Body of pancreas (tissue), 4 donors: ENCODE measurements at regions not wholly inside any gene's neighbourhood (a gene's known extent, or its start where the extent isn't known, plus 50 kb on each side); places are given as distances from the start of the nearest gene placed in this dataset.
A peak's percentile ranks its signal among the peaks of the same experiment; 100 is the strongest.

ENCODE experiments used
- ATAC-seq: fragments of 150-250 bp; one replicate; pipeline ENCODE4 v1.9.1; 2016
- DNase-seq, 4 donors: peaks; one replicate each; pipeline ENCODE4 v3.0.0-alpha.2; 2019
- H3K27ac ChIP-seq, 4 donors: fragments of 200-600 bp; sonication (generic); 1 replicate in 3 of 4; 2 replicates in 1 of 4; pipeline versions ENCODE4 v1.5.1 to v1.6.1; 2016 to 2019; ENCODE audit warnings: mild to moderate bottlenecking in 1 of 4, mixed read lengths in 1 of 4, moderate library complexity in 1 of 4
- H3K27me3 ChIP-seq, 2 donors: fragments of 200-600 bp; sonication (generic); one replicate each; pipeline ENCODE4 v1.6.0; 2016; ENCODE audit warnings: mild to moderate bottlenecking in 1 of 2
- H3K36me3 ChIP-seq, 2 donors: fragments of 200-600 bp; sonication (generic); replicated peaks in 1 of 2; 2 replicates each; pipeline ENCODE4 v1.5.1; 2016; ENCODE audit warnings: low read depth in 2 of 2; ENCODE audit not compliant: insufficient read depth in 1 of 2
- H3K4me1 ChIP-seq: fragments of 200-600 bp; sonication (generic); one replicate; pipeline ENCODE4 v1.6.0; 2016
- H3K4me3 ChIP-seq, 2 donors: fragments of 200-600 bp; sonication (generic); 1 replicate in 1 of 2; 2 replicates in 1 of 2; pipeline ENCODE4 v1.5.1; 2016 to 2019
- H3K9me3 ChIP-seq, 3 donors: fragments of 200-600 bp; sonication (generic); 1 replicate in 2 of 3; 2 replicates in 1 of 3; pipeline ENCODE4 v1.5.1; 2016
- POLR2A ChIP-seq, 3 donors: fragments of 450-650 bp; IDR thresholded peaks; one replicate each; pipeline ENCODE4 v1.6.1; 2016; ENCODE audit warnings: antibody characterized with exemption in 3 of 3, mild to moderate bottlenecking in 2 of 3
- WGBS, 2 donors: methylation state at CpG; one replicate each; pipeline ENCODE4 v1.1.5; 2017; 5-methylcytosine and 5-hydroxymethylcytosine counted together
- intact Hi-C: fragments of 100-400 bp; cut with DNase I; formaldehyde crosslinking; loops from one replicate; pipeline ENCODE4 v1.15.1; 2023
- TF ChIP-seq, protein P1 (sequence below), 7 experiments: fragments of 450-650 bp in 4 of 7; fragments of 200-600 bp in 3 of 7; sonication (generic) in 3 of 7; IDR thresholded peaks; one replicate each; pipeline ENCODE4 v1.5.1; 2016 to 2019; ENCODE audit warnings: antibody characterized with exemption in 7 of 7

DNA sequence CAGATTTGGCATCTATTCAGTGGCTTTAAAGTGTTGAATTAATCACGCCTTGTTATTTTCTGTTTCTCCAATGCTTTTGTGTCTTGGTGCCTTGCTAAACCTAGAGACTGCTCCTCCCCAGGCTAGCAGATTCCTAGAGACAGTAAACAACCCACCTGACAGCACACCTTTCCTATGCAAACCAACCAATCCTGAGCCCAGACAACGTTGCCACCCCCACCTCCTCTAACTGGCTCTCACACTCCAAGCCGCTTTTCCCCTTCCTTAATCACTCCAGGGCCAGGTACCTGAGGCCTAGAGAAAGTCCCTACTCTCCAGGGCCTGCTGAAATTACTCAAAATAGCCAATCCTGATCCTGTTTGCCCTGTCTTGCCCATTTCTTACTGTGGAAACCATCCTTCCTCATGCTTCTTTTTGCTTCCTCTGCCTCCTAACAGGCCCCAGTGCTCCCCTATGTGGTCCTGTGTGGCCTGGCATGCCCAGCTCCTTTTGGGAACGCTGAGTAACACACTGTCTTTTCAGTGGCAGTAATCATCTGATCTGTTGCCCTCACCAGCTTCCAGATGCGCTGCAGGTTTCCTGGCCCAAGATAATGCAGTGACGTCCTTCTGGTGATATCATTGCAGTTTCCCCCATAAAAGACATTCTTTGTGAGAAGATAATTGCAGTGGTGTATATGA lies 53.4 kb downstream of the GAS1 start:
- Histone ChIP-seq H3K27ac (no peak overlapping the region), H3K27me3 (no peaks in the 10 kb centered on the region), H3K4me1 (no peaks in the 10 kb centered on the region), H3K4me3 (no peak overlapping the region), H3K36me3 (no peaks in the 10 kb centered on the region), H3K9me3 (no peaks in the 10 kb centered on the region)
- 61 to 71% methylated on average over 6 of the region's 6 CpGs for WGBS, 2 donors
- ATAC-seq (no peak), DNase-seq (peak; percentile 15 to 53 (median 17))
- TF ChIP-seq POLR2A (IDR thresholded peaks at IDR 0.05) = no peak
- TF ChIP-seq, protein P1, sequence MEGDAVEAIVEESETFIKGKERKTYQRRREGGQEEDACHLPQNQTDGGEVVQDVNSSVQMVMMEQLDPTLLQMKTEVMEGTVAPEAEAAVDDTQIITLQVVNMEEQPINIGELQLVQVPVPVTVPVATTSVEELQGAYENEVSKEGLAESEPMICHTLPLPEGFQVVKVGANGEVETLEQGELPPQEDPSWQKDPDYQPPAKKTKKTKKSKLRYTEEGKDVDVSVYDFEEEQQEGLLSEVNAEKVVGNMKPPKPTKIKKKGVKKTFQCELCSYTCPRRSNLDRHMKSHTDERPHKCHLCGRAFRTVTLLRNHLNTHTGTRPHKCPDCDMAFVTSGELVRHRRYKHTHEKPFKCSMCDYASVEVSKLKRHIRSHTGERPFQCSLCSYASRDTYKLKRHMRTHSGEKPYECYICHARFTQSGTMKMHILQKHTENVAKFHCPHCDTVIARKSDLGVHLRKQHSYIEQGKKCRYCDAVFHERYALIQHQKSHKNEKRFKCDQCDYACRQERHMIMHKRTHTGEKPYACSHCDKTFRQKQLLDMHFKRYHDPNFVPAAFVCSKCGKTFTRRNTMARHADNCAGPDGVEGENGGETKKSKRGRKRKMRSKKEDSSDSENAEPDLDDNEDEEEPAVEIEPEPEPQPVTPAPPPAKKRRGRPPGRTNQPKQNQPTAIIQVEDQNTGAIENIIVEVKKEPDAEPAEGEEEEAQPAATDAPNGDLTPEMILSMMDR (IDR thresholded peaks at IDR 0.05) = peak in 5 of 7 experiments; percentile 16 to 52 (median 43)
- intact Hi-C loops = no loop called here

DNA sequence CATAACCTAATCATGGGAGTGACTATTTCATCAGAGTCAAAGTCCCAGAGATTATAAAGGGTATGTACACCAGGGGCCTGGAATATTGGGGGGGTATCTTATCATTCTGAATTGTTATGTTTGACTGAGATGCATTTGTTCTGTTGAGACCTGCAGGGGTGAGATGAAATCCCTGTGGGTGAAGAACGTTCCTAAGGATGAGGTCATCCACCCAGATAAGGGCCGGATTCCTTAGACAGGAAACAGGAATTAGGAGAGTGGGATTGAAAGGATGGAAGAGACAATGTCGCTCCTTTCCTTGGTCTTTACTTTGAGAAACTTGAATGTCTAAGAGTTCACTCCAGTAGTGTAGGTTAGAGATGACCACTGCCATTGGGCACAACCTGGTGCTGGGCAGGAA lies 54.7 kb downstream of the GAS1 start:
- DNase-seq (no peak), ATAC-seq (no peak)
- no peaks in the 10 kb centered on the region for H3K4me1 ChIP-seq
- no peaks in the 10 kb centered on the region for H3K27me3 ChIP-seq
- no peak overlapping the region for H3K27ac ChIP-seq
- H3K36me3 ChIP-seq = no peaks in the 10 kb centered on the region
- no peak overlapping the region for H3K4me3 ChIP-seq
- TF ChIP-seq POLR2A (IDR thresholded peaks at IDR 0.05) = no peak
- TF ChIP-seq, protein P1 (IDR thresholded peaks at IDR 0.05) = no peak
- intact Hi-C loops = no loop called here
- H3K9me3 ChIP-seq = no peaks in the 10 kb centered on the region
- 74 to 76% methylated on average over 3 of the region's 3 CpGs for WGBS, 2 donors

DNA sequence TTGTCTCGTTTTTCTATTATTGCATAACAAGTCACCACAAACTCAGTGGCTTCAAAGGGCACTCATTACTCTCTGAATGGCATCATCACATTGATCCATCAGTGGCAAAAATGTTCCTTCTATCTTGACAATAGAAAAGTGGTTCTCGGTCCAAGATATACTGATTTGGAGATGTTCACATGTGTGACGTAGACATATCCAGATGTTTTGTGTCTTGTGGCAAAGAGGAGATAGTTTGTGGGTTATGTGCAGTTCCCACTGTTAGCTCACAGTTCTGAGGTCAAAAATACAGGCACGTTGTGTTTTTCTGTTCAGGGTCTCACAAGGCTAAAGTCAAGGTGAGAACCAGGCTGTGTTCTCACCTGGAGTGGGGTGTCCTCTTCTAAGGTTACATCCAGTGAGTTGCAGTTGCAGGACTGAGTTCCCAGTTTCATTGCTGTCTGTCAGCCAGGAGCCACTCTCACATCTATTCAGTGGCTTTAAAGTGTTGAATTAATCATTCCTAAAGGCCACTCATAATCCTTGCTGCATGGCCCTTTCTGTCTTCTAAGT lies 55.3 kb downstream of the GAS1 start:
- ATAC-seq (no peak), DNase-seq (no peak)
- TF ChIP-seq, protein P1 (IDR thresholded peaks at IDR 0.05) = no peak
- no peak for TF ChIP-seq POLR2A (IDR thresholded peaks at IDR 0.05)
- no peaks in the 10 kb centered on the region for H3K36me3 ChIP-seq
- H3K4me1 ChIP-seq = no peaks in the 10 kb centered on the region
- intact Hi-C loops = no loop called here
- no peaks in the 10 kb centered on the region for H3K9me3 ChIP-seq
- no peak overlapping the region for H3K27ac ChIP-seq
- WGBS, 2 donors = 66 to 72% methylated on average over 4 of the region's 4 CpGs
- no peaks in the 10 kb centered on the region for H3K27me3 ChIP-seq
- H3K4me3 ChIP-seq = no peak overlapping the region

DNA sequence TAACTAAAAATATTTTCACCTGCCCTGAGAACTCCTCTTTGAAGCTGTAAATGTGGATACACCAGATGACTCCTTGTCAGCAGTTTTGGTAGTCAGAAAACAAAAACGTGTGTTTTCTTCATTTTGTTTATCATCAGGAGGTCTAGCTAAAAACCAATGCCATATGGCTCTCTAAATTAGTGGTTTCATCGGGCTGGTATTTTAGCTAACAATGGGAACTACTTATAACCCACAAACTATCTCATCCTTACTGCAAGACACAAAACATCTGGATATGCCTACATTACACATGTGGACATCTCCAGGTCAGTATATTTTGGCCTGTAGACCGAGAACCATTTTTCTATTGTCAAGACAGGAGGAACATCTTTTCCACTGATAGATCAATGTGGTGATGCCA lies 56.2 kb downstream of the GAS1 start:
- Histone ChIP-seq H3K36me3 (no peaks in the 10 kb centered on the region), H3K9me3 (no peaks in the 10 kb centered on the region), H3K4me1 (no peaks in the 10 kb centered on the region), H3K27ac (no peak overlapping the region), H3K4me3 (no peak overlapping the region), H3K27me3 (no peaks in the 10 kb centered on the region)
- ATAC-seq (no peak), DNase-seq (no peak)
- intact Hi-C loops = no loop called here
- TF ChIP-seq POLR2A (IDR thresholded peaks at IDR 0.05) = no peak
- TF ChIP-seq, protein P1 (IDR thresholded peaks at IDR 0.05) = no peak
- 36 to 72% methylated on average over 3 of the region's 3 CpGs for WGBS, 2 donors

DNA sequence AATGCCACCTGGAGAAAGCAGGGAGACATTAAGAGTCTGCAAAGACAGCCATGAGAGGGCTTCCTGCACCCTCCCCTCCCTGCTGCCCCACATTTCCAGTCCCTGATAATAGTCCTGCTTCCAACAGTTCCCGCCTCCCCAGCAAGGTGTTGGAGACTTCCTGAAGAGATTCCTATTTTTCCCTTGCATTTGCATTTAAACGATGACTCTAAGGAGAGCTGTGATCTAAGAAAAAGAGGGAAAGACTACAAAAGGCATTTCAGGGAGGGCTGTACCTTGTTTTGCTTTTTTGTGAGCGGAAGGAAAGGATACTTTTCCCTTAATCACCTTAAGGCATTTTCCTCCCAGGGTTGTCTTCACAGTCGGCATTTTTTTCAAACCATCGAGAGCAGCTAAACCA lies 62.1 kb downstream of the GAS1 start:
- Histone ChIP-seq H3K27ac (no peak overlapping the region), H3K36me3 (no peaks in the 10 kb centered on the region), H3K9me3 (no peaks in the 10 kb centered on the region), H3K4me1 (no peaks in the 10 kb centered on the region), H3K27me3 (no peaks in the 10 kb centered on the region), H3K4me3 (no peak overlapping the region)
- intact Hi-C loops = no loop called here
- WGBS, 2 donors = 72 to 83% methylated on average over 5 of the region's 5 CpGs
- no peak for DNase-seq
- ATAC-seq = no peak
- TF ChIP-seq, protein P1 (IDR thresholded peaks at IDR 0.05) = no peak
- TF ChIP-seq POLR2A (IDR thresholded peaks at IDR 0.05) = no peak
